ENCODE measurements at regions not wholly inside any gene's neighbourhood (a gene's known extent, or its start where the extent isn't known, plus 50 kb on each side); places are given as distances from the start of the nearest gene placed in this dataset.

DNA sequence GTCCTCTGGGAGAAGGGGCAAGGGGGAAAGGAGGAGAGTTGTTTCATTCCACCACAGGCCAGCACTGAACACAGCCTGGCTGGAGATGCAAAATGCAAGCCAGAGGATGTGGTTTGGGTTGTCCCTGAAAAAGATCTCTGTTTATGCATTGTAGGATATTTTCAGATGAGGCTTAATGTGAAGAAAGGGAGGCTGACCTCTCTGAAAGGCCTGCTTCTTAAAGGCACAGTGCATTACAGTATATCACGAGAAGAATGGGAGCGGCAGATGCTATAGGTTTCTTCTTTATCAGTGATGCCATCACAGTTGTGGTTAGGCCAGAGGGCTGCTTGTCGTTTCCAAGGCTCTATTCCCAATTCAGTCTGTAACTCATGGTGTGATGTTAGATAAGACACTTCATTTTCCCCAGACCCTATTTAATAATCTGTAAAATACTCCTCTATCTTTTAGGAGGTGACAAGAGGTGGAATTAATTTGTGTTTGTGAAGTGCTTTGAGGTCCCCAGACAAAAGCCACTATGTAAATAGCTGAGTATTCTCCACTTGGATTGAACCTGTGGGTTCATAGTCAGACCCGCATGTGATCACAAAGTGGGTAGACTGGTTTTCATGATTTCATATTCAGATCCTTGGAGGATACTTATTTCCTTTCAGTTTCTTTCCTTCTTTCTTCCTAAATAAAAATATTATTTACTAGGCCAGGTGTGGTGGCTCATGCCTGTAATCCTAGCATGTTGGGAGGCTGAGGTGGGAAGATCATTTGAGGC is 76.5 kb upstream of the WDR26 start:
- TF ChIP-seq BHLHE40 (IDR thresholded peaks at IDR 0.05; ENCODE audit: low read depth, low read length) (no peak), RCOR1 (IDR thresholded peaks at IDR 0.05; ENCODE audit: low read depth, low read length) (no peak)
- TF ChIP-seq, protein P1, sequence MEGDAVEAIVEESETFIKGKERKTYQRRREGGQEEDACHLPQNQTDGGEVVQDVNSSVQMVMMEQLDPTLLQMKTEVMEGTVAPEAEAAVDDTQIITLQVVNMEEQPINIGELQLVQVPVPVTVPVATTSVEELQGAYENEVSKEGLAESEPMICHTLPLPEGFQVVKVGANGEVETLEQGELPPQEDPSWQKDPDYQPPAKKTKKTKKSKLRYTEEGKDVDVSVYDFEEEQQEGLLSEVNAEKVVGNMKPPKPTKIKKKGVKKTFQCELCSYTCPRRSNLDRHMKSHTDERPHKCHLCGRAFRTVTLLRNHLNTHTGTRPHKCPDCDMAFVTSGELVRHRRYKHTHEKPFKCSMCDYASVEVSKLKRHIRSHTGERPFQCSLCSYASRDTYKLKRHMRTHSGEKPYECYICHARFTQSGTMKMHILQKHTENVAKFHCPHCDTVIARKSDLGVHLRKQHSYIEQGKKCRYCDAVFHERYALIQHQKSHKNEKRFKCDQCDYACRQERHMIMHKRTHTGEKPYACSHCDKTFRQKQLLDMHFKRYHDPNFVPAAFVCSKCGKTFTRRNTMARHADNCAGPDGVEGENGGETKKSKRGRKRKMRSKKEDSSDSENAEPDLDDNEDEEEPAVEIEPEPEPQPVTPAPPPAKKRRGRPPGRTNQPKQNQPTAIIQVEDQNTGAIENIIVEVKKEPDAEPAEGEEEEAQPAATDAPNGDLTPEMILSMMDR (IDR thresholded peaks at IDR 0.05): no peak
- TF ChIP-seq, protein P2, sequence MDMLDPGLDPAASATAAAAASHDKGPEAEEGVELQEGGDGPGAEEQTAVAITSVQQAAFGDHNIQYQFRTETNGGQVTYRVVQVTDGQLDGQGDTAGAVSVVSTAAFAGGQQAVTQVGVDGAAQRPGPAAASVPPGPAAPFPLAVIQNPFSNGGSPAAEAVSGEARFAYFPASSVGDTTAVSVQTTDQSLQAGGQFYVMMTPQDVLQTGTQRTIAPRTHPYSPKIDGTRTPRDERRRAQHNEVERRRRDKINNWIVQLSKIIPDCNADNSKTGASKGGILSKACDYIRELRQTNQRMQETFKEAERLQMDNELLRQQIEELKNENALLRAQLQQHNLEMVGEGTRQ (IDR thresholded peaks at IDR 0.05): no peak

Data from A549 (cell line).